ENCODE measurements at regions not wholly inside any gene's neighbourhood (a gene's known extent, or its start where the extent isn't known, plus 50 kb on each side); places are given as distances from the start of the nearest gene placed in this dataset.

GRCh38 chr14:25102788-25103187 lies 52.8 kb upstream of the STXBP6 start:
- TF ChIP-seq EZH2 (IDR thresholded peaks at IDR 0.05; ENCODE audit: insufficient read depth, low read length): no peak
- TF ChIP-seq CTCF (IDR thresholded peaks at IDR 0.05; ENCODE audit: insufficient read depth, low read depth, low read length): no peak
- H3K4me3 ChIP-seq (ENCODE audit: insufficient read depth, low read depth, low read length): no peak overlapping the region
- no peaks in the 10 kb centered on the region for H3K36me3 ChIP-seq (ENCODE audit: insufficient read depth, low read length)
- no peak overlapping the region for H3K4me2 ChIP-seq (ENCODE audit: low read length)
- no peak overlapping the region for H3K27ac Mint-ChIP-seq (ENCODE audit: unreplicated experiment)
- no peaks in the 10 kb centered on the region for H3K27me3 ChIP-seq (ENCODE audit: insufficient read depth, low read length)
- no peaks in the 10 kb centered on the region for H3K9me3 ChIP-seq (ENCODE audit: insufficient read depth, low read depth, low read length)
- peaks cover 1% of the 10 kb centered on the region for H3K4me1 Mint-ChIP-seq (ENCODE audit: low read depth, unreplicated experiment)
- H3K27ac ChIP-seq (ENCODE audit: low read depth, low read length): no peak overlapping the region
- no peaks in the 10 kb centered on the region for H3K27me3 Mint-ChIP-seq (ENCODE audit: low read depth, unreplicated experiment)
- no peak overlapping the region for H3K9ac ChIP-seq (ENCODE audit: low read length)
- FAIRE-seq (no peak), DNase-seq (ENCODE audit: low read depth) (no peak)
- no peak overlapping the region for H3K4me3 Mint-ChIP-seq (ENCODE audit: unreplicated experiment)
- H2AFZ ChIP-seq (ENCODE audit: low read depth, low read length): no peak overlapping the region
- H3K79me2 ChIP-seq (ENCODE audit: insufficient read depth, low read length): no peaks in the 10 kb centered on the region
- no peaks in the 10 kb centered on the region for H3K9me3 Mint-ChIP-seq (ENCODE audit: unreplicated experiment)
- H4K20me1 ChIP-seq (ENCODE audit: insufficient read depth, low read length): no peaks in the 10 kb centered on the region
- H3K36me3 Mint-ChIP-seq (ENCODE audit: low read depth, unreplicated experiment): no peaks in the 10 kb centered on the region
- H3K4me1 ChIP-seq (ENCODE audit: insufficient read depth, low read length): no peaks in the 10 kb centered on the region

GRCh38 chr14:25101276-25101675 lies 51.3 kb upstream of the STXBP6 start:
- Histone ChIP-seq H3K4me1 (ENCODE audit: insufficient read depth, low read length) (no peaks in the 10 kb centered on the region), H3K36me3 (ENCODE audit: insufficient read depth, low read length) (no peaks in the 10 kb centered on the region), H2AFZ (ENCODE audit: low read depth, low read length) (no peak overlapping the region), H3K9me3 (ENCODE audit: insufficient read depth, low read depth, low read length) (no peaks in the 10 kb centered on the region), H4K20me1 (ENCODE audit: insufficient read depth, low read length) (no peaks in the 10 kb centered on the region), H3K27me3 (ENCODE audit: insufficient read depth, low read length) (no peaks in the 10 kb centered on the region), H3K27ac (ENCODE audit: low read depth, low read length) (no peak overlapping the region), H3K9ac (ENCODE audit: low read length) (no peak overlapping the region), H3K4me2 (ENCODE audit: low read length) (no peak overlapping the region), H3K4me3 (ENCODE audit: insufficient read depth, low read depth, low read length) (no peak overlapping the region), H3K79me2 (ENCODE audit: insufficient read depth, low read length) (no peaks in the 10 kb centered on the region)
- no peak for FAIRE-seq
- no peaks in the 10 kb centered on the region for H3K9me3 Mint-ChIP-seq (ENCODE audit: unreplicated experiment)
- no peak overlapping the region for H3K4me3 Mint-ChIP-seq (ENCODE audit: unreplicated experiment)
- DNase-seq (ENCODE audit: low read depth): no peak
- H3K36me3 Mint-ChIP-seq (ENCODE audit: low read depth, unreplicated experiment): no peaks in the 10 kb centered on the region
- H3K4me1 Mint-ChIP-seq (ENCODE audit: low read depth, unreplicated experiment): peaks cover 6% of the 10 kb centered on the region
- H3K27me3 Mint-ChIP-seq (ENCODE audit: low read depth, unreplicated experiment): no peaks in the 10 kb centered on the region
- no peak overlapping the region for H3K27ac Mint-ChIP-seq (ENCODE audit: unreplicated experiment)
- TF ChIP-seq CTCF (IDR thresholded peaks at IDR 0.05; ENCODE audit: insufficient read depth, low read depth, low read length): no peak

Data from astrocyte (in vitro differentiated cells and primary cell).